Ovary (tissue), 7 donors: ENCODE measurements at regions not wholly inside any gene's neighbourhood (a gene's known extent, or its start where the extent isn't known, plus 50 kb on each side); places are given as distances from the start of the nearest gene placed in this dataset.

Experiments used
- DNase-seq, 5 donors: peaks; one replicate each; pipeline ENCODE4 v3.0.0-alpha.2; 2019 to 2020
- H3K27ac ChIP-seq, 2 donors: fragments of 200-600 bp; one replicate each; pipeline versions ENCODE4 v1.5.1 to v1.8.0; 2019 to 2022
- H3K27me3 ChIP-seq: fragments of 200-600 bp; one replicate; pipeline ENCODE4 v1.8.0; 2022
- H3K36me3 ChIP-seq: fragments of 200-600 bp; sonication (generic); one replicate; pipeline ENCODE4 v1.5.1; 2019
- H3K4me1 ChIP-seq: one replicate; pipeline ENCODE4 v1.8.1; 2013; ENCODE audit warnings: mild to moderate bottlenecking, moderate library complexity; ENCODE audit not compliant: insufficient read depth
- H3K4me3 ChIP-seq: fragments of 200-600 bp; sonication (generic); one replicate; pipeline ENCODE4 v1.5.1; 2017
- H3K9me3 ChIP-seq, 2 donors: fragments of 200-600 bp in 1 of 2; sonication (generic) in 1 of 2; one replicate each; pipeline versions ENCODE4 v1.5.1 to v1.8.1; 2013 to 2019; ENCODE audit warnings: mild to moderate bottlenecking in 1 of 2, moderate library complexity in 1 of 2
- CTCF ChIP-seq, 3 donors: fragments of 450-650 bp in 2 of 3; fragments of 200-600 bp in 1 of 3; IDR thresholded peaks; one replicate each; pipeline versions ENCODE4 v1.5.1 to v1.8.0; 2016 to 2022; ENCODE audit warnings: antibody characterized with exemption in 3 of 3, mild to moderate bottlenecking in 1 of 3
- EP300 ChIP-seq: sonication (generic); formaldehyde crosslinking; IDR thresholded peaks from one replicate; pipeline ENCODE4 v1.6.1; 2017; ENCODE audit warnings: antibody characterized with exemption
- POLR2A ChIP-seq: fragments of 450-650 bp; IDR thresholded peaks from one replicate; pipeline ENCODE4 v1.6.1; 2017; ENCODE audit warnings: antibody characterized with exemption, mild to moderate bottlenecking, moderate library complexity
- WGBS, 3 donors: extraction: QIAGEN DNeasy Blood & Tissue Kit in 1 of 3; methylation state at CpG; one replicate each; pipeline versions ENCODE4 v1.1.5 to v1.1.7; 2013 to 2017; 5-methylcytosine and 5-hydroxymethylcytosine counted together
- intact Hi-C, 4 donors: fragments of 100-400 bp; cut with DNase I; formaldehyde crosslinking; loops; one replicate each; pipeline versions ENCODE4 v1.11.0 to v1.15.1; 2022 to 2023
- donor health status: DM: no; HTN: no; CAD: no; lungs with moderate emphysema.
- donor health status: DM: no; HTN: no; CAD: no.
- donor health status: Bipolar disorder and iron deficiency.
- donor health status: DM: no; HTN: no; CAD: no.
- donor health status: DM: yes; HTN: yes; CAD: no.

- Histone ChIP-seq H3K36me3 (no peaks in the 10 kb centered on the region), H3K4me1 (no peaks in the 10 kb centered on the region), H3K27ac (no peak overlapping the region), H3K4me3 (no peak overlapping the region), H3K9me3 (no peaks in the 10 kb centered on the region), H3K27me3 (no peaks in the 10 kb centered on the region)
- no peak for DNase-seq
- intact Hi-C loops: no loop called here
- TF ChIP-seq EP300 (no peak), POLR2A (no peak), CTCF (IDR thresholded peaks at IDR 0.05) (no peak)
- 48 to 96% (median 93%) methylated on average over 1 of the region's 1 CpG for WGBS, 3 donors
These were observed 215.4 kb upstream of the PREP start for GRCh38 chr6:105618247-105618646.

GRCh38 chr6:105616521-105616920 lies 213.6 kb upstream of the PREP start:
- TF ChIP-seq EP300 (no peak), POLR2A (no peak), CTCF (IDR thresholded peaks at IDR 0.05) (no peak)
- no peak for DNase-seq
- intact Hi-C loops: no loop called here
- Histone ChIP-seq H3K27ac (no peak overlapping the region), H3K27me3 (no peaks in the 10 kb centered on the region), H3K4me1 (peaks cover 1% of the 10 kb centered on the region), H3K4me3 (no peak overlapping the region), H3K9me3 (no peaks in the 10 kb centered on the region), H3K36me3 (no peaks in the 10 kb centered on the region)

GRCh38 chr6:105611606-105612005 lies 208.7 kb upstream of the PREP start:
- no peak for DNase-seq
- Histone ChIP-seq H3K4me1 (peaks cover 7% of the 10 kb centered on the region), H3K9me3 (no peaks in the 10 kb centered on the region), H3K4me3 (no peak overlapping the region), H3K27me3 (no peaks in the 10 kb centered on the region), H3K36me3 (no peaks in the 10 kb centered on the region), H3K27ac (no peak overlapping the region)
- intact Hi-C loops: no loop called here
- 0 to 5% (median 3%) methylated on average over 2 of the region's 2 CpGs for whole genome bisulfite sequencing, 3 donors
- TF ChIP-seq EP300: no peak
- no peak for TF ChIP-seq CTCF (IDR thresholded peaks at IDR 0.05)
- TF ChIP-seq POLR2A: no peak

GRCh38 chr6:105609375-105609991 lies 206.6 kb upstream of the PREP start:
- no peaks in the 10 kb centered on the region for H3K36me3 ChIP-seq
- intact Hi-C loops: no loop called here
- H3K4me1 ChIP-seq: peaks cover 9% of the 10 kb centered on the region
- peak in 2 of 5 donors; percentile 18 to 36 for DNase-seq
- WGBS, 3 donors: 26 to 58% (median 41%) methylated on average over 14 of the region's 14 CpGs
- no peaks in the 10 kb centered on the region for H3K9me3 ChIP-seq
- no peak overlapping the region for H3K27ac ChIP-seq
- TF ChIP-seq POLR2A (no peak), CTCF (IDR thresholded peaks at IDR 0.05) (no peak), EP300 (no peak)
- no peaks in the 10 kb centered on the region for H3K27me3 ChIP-seq
- H3K4me3 ChIP-seq: no peak overlapping the region
